Peyer's patch (tissue), 4 donors: ENCODE measurements at regions not wholly inside any gene's neighbourhood (a gene's known extent, or its start where the extent isn't known, plus 50 kb on each side); places are given as distances from the start of the nearest gene placed in this dataset.

Source experiments
- DNase-seq, 3 donors: peaks; one replicate each; pipeline ENCODE4 v3.0.0-alpha.2; 2017 to 2019
- H3K27ac ChIP-seq, 4 donors: fragments of 200-600 bp; sonication (generic); one replicate each; pipeline ENCODE4 v1.5.1; 2016 to 2019
- H3K27me3 ChIP-seq, 2 donors: fragments of 200-600 bp; sonication (generic); one replicate each; pipeline ENCODE4 v1.5.1; 2019
- H3K36me3 ChIP-seq, 3 donors: fragments of 200-600 bp; sonication (generic); one replicate each; pipeline ENCODE4 v1.5.1; 2016 to 2019
- H3K4me1 ChIP-seq, 4 donors: fragments of 200-600 bp; sonication (generic); one replicate each; pipeline ENCODE4 v1.5.1; 2016 to 2019
- H3K4me3 ChIP-seq, 4 donors: fragments of 200-600 bp; sonication (generic); 1 replicate in 3 of 4; 2 replicates in 1 of 4; pipeline ENCODE4 v1.5.1; 2016 to 2019; ENCODE audit warnings: mild to moderate bottlenecking in 1 of 4
- H3K9me3 ChIP-seq, 4 donors: fragments of 200-600 bp; sonication (generic); one replicate each; pipeline ENCODE4 v1.5.1; 2016 to 2019; ENCODE audit warnings: mild to moderate bottlenecking in 1 of 4
- POLR2A ChIP-seq, 2 donors: fragments of 450-650 bp; IDR thresholded peaks; one replicate each; pipeline ENCODE4 v1.5.1; 2017; ENCODE audit warnings: antibody characterized with exemption in 2 of 2, mild to moderate bottlenecking in 2 of 2, moderate library complexity in 2 of 2
- TF ChIP-seq, protein P1 (sequence below), 6 experiments: fragments of 450-650 bp in 4 of 6; fragments of 200-600 bp in 2 of 6; sonication (generic) in 1 of 6; IDR thresholded peaks; one replicate each; pipeline ENCODE4 v1.5.1; 2017 to 2019; ENCODE audit warnings: antibody characterized with exemption in 6 of 6, mild to moderate bottlenecking in 3 of 6, moderate library complexity in 1 of 6

- H3K4me3 ChIP-seq: no peak overlapping the region
- H3K36me3 ChIP-seq: no peaks in the 10 kb centered on the region
- H3K4me1 ChIP-seq: no peaks in the 10 kb centered on the region
- DNase-seq: no peak
- H3K27ac ChIP-seq: no peak overlapping the region
- H3K9me3 ChIP-seq: no peaks in the 10 kb centered on the region
- no peaks in the 10 kb centered on the region for H3K27me3 ChIP-seq
- TF ChIP-seq POLR2A (IDR thresholded peaks at IDR 0.05): no peak
- TF ChIP-seq, protein P1, sequence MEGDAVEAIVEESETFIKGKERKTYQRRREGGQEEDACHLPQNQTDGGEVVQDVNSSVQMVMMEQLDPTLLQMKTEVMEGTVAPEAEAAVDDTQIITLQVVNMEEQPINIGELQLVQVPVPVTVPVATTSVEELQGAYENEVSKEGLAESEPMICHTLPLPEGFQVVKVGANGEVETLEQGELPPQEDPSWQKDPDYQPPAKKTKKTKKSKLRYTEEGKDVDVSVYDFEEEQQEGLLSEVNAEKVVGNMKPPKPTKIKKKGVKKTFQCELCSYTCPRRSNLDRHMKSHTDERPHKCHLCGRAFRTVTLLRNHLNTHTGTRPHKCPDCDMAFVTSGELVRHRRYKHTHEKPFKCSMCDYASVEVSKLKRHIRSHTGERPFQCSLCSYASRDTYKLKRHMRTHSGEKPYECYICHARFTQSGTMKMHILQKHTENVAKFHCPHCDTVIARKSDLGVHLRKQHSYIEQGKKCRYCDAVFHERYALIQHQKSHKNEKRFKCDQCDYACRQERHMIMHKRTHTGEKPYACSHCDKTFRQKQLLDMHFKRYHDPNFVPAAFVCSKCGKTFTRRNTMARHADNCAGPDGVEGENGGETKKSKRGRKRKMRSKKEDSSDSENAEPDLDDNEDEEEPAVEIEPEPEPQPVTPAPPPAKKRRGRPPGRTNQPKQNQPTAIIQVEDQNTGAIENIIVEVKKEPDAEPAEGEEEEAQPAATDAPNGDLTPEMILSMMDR (IDR thresholded peaks at IDR 0.05): no peak
These were observed 797.6 kb upstream of the ARRDC4 start for GRCh38 chr15:97162805-97163495.

- H3K9me3 ChIP-seq: no peaks in the 10 kb centered on the region
- no peak overlapping the region for H3K27ac ChIP-seq
- no peak for DNase-seq
- no peaks in the 10 kb centered on the region for H3K4me1 ChIP-seq
- TF ChIP-seq, protein P1 (IDR thresholded peaks at IDR 0.05): no peak
- TF ChIP-seq POLR2A (IDR thresholded peaks at IDR 0.05): no peak
- no peaks in the 10 kb centered on the region for H3K27me3 ChIP-seq
- no peak overlapping the region for H3K4me3 ChIP-seq
- H3K36me3 ChIP-seq: no peaks in the 10 kb centered on the region
These were observed 795.3 kb upstream of the ARRDC4 start for GRCh38 chr15:97165205-97165604.

DNA sequence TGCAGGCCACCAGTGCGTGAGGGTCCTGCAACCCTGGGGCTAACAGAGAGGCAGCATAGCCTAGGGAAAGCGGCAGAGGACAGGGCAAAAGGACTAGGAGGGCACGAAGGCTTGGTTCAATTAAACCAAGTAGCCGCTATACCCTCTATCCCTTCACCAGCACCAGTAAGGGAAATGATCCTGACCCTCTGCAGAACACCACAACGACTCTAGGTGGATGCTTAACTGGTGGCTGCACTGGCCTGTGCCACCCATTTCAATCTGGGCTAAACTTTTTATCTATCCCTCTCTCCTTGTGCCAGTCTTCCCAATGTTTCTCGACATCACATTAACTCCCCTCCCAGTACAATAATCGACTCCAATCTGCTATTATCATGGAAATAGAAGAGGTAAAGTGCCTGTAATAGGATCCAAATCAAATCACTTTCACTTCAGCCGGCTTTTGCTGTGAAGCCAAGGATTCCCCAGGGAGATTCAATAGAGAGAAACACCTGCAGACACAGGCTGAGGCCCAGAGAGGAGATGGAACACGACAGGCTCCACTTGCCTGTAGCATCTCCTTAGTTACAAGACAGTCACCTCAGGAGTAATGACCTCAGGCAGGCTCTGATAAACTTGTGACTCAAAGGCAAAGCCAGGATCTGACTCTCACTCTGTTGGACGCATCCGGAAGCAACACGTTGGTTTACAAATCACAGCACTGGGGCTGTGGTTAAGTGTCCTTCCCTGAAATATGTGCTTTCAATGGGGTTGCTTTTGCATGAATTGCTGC lies 791.6 kb upstream of the ARRDC4 start:
- Histone ChIP-seq H3K36me3 (no peaks in the 10 kb centered on the region), H3K4me1 (no peaks in the 10 kb centered on the region), H3K9me3 (no peaks in the 10 kb centered on the region), H3K27me3 (no peaks in the 10 kb centered on the region), H3K4me3 (no peak overlapping the region), H3K27ac (no peak overlapping the region)
- DNase-seq: no peak
- TF ChIP-seq, protein P1 (IDR thresholded peaks at IDR 0.05): no peak
- no peak for TF ChIP-seq POLR2A (IDR thresholded peaks at IDR 0.05)

- Histone ChIP-seq H3K27ac (no peak overlapping the region), H3K4me3 (no peak overlapping the region), H3K4me1 (no peaks in the 10 kb centered on the region), H3K27me3 (no peaks in the 10 kb centered on the region), H3K9me3 (no peaks in the 10 kb centered on the region), H3K36me3 (no peaks in the 10 kb centered on the region)
- TF ChIP-seq POLR2A (IDR thresholded peaks at IDR 0.05): no peak
- TF ChIP-seq, protein P1 (IDR thresholded peaks at IDR 0.05): no peak
- no peak for DNase-seq
These were observed 788.9 kb upstream of the ARRDC4 start for GRCh38 chr15:97171556-97171955.

DNA sequence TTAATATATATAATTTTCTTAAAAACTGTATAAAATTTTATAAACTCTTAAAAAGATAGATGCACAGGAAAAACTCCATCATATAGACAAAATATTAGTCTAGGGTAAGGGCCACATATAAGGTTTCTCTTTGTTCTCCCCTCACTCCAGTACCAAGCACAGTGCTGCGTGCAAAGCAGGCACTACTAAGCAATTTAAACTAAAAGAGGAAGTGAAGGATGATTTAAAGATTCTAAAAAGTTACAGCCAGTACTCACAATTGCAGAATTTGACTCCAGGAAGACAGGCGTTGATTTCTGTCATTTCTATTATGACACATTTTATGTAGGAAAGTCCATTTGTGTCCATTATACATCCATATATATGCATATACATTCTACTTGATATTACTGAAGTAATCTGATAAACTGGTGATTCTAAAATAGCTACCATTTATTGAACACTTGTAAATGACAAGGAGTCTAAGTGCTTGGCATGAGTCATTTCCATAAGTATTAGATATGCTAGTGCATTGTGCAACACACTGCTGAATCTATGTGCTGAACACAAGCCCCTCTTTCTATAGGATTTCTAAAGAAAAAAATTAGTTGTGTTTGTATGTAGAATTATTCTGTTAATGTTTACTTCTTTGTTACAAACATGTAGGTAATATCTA lies 785.5 kb upstream of the ARRDC4 start:
- Histone ChIP-seq H3K36me3 (no peaks in the 10 kb centered on the region), H3K27ac (no peak overlapping the region), H3K27me3 (no peaks in the 10 kb centered on the region), H3K9me3 (no peaks in the 10 kb centered on the region), H3K4me1 (no peaks in the 10 kb centered on the region), H3K4me3 (no peak overlapping the region)
- no peak for DNase-seq
- TF ChIP-seq, protein P1 (IDR thresholded peaks at IDR 0.05): no peak
- no peak for TF ChIP-seq POLR2A (IDR thresholded peaks at IDR 0.05)
